ENCODE measurements at regions not wholly inside any gene's neighbourhood (a gene's known extent, or its start where the extent isn't known, plus 50 kb on each side); places are given as distances from the start of the nearest gene placed in this dataset.

DNA sequence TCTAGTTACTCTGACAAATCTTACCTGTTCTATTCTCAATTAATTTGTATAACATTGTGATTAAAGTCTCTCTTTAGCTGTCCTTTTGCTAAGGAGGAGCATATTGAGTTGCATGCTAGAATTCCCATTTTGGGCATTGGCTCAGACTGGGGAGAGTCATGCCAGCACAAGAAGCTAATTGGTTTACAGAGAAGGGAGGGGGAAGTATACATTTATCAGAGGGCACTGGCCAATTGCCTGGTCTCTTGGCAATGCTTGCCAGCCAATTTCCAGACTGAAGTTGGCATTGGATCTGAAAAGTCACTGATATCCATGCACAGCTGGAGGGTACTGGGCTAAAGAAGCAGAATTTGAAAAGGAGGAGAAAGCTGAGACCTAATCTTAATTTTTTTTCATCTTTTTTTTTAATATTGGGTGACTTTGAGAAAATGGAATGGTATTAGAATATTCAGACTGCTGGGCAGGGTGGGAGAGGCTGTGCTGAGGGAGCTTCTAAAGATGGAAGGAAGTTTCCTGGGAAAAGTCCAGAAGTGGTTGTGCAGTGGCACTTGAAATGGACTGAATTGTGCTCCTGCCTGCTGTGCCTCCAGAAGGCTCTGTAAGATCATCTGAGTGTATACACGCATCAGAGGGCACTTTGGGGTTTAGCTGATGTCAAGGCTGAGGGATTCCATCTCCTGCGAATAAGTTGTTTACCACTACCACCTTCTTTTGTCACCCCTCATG lies 365.2 kb upstream of the DPH6 start:
- WGBS (ENCODE audit: insufficient coverage, low coverage, missing lambda C conversion rate), result no CpG with 5 or more reads among the region's 2 CpGs
- TF ChIP-seq, protein P1, sequence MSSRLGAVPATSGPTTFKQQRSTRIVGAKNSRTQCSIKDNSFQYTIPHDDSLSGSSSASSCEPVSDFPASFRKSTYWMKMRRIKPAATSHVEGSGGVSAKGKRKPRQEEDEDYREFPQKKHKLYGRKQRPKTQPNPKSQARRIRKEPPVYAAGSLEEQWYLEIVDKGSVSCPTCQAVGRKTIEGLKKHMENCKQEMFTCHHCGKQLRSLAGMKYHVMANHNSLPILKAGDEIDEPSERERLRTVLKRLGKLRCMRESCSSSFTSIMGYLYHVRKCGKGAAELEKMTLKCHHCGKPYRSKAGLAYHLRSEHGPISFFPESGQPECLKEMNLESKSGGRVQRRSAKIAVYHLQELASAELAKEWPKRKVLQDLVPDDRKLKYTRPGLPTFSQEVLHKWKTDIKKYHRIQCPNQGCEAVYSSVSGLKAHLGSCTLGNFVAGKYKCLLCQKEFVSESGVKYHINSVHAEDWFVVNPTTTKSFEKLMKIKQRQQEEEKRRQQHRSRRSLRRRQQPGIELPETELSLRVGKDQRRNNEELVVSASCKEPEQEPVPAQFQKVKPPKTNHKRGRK (tag; IDR thresholded peaks at IDR 0.05), result no peak
- no peak for TF ChIP-seq MAFG (tag; conservative IDR thresholded peaks at IDR 0.05)
- TF ChIP-seq DNMT1 (IDR thresholded peaks at IDR 0.05), result no peak
- no peak for TF ChIP-seq ZNF75A (CRISPR knock-in tag; IDR thresholded peaks at IDR 0.05)
- no peak for TF ChIP-seq KDM1A (IDR thresholded peaks at IDR 0.05)
- TF ChIP-seq CREB3L1 (IDR thresholded peaks at IDR 0.05; ENCODE audit: borderline replicate concordance, low read depth), result no peak
- TF ChIP-seq ARNT (IDR thresholded peaks at IDR 0.05), result no peak
- no peak for TF ChIP-seq FUS (optimal IDR thresholded peaks at IDR 0.05; ENCODE audit: low read depth, low read length)
- no peak for TF ChIP-seq CEBPG (CRISPR knock-in tag; IDR thresholded peaks at IDR 0.05)
- no peak for TF ChIP-seq CEBPG (tag; conservative IDR thresholded peaks at IDR 0.05 in 1 of 2, IDR thresholded peaks at IDR 0.05 in 1 of 2)
- TF ChIP-seq PCBP2 (IDR thresholded peaks at IDR 0.05; ENCODE audit: low read depth, low read length, poor library complexity, severe bottlenecking), result no peak
- TF ChIP-seq, protein P2, sequence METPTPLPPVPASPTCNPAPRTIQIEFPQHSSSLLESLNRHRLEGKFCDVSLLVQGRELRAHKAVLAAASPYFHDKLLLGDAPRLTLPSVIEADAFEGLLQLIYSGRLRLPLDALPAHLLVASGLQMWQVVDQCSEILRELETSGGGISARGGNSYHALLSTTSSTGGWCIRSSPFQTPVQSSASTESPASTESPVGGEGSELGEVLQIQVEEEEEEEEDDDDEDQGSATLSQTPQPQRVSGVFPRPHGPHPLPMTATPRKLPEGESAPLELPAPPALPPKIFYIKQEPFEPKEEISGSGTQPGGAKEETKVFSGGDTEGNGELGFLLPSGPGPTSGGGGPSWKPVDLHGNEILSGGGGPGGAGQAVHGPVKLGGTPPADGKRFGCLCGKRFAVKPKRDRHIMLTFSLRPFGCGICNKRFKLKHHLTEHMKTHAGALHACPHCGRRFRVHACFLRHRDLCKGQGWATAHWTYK (CRISPR knock-in tag; IDR thresholded peaks at IDR 0.05), result no peak
- no peak for TF ChIP-seq ZNF76 (CRISPR knock-in tag; IDR thresholded peaks at IDR 0.05; ENCODE audit: borderline replicate concordance)
- no peaks in the 10 kb centered on the region for H3K9me3 ChIP-seq (replicated peaks; ENCODE audit: control insufficient read depth, insufficient read depth, low read depth, low read length)
- in situ Hi-C loops (cut with MboI), result no loop called here
- no peaks in the 10 kb centered on the region for H3K79me2 ChIP-seq (ENCODE audit: control insufficient read depth, insufficient read depth, low read length)
- H3K9ac ChIP-seq (ENCODE audit: insufficient read depth in 1 of 2, low read depth in 2 of 2, low read length in 2 of 2), result no peak overlapping the region
- no peak overlapping the region for H3K4me2 ChIP-seq (ENCODE audit: insufficient read depth, low read length)
- intact Hi-C loops (cut with micrococcal nuclease), result no loop called here
- no peak overlapping the region for H3K27ac ChIP-seq (ENCODE audit: extremely low read depth, low read depth, low read length)
- FAIRE-seq (no peak), DNase-seq (ENCODE audit: extremely low read depth in 1 of 4, low spot score in 3 of 4) (no peak), ATAC-seq (no peak)
- H4K20me1 ChIP-seq (replicated peaks; ENCODE audit: control insufficient read depth, insufficient read depth, low read length), result no peaks in the 10 kb centered on the region
- no peaks in the 10 kb centered on the region for H3K4me1 ChIP-seq (replicated peaks in 1 of 2; ENCODE audit: control insufficient read depth in 2 of 2, insufficient read depth in 2 of 2, low read length in 2 of 2)
- H3K36me3 ChIP-seq (ENCODE audit: control insufficient read depth, insufficient read depth, low read length), result no peaks in the 10 kb centered on the region
- H3K9me1 ChIP-seq (ENCODE audit: control insufficient read depth, insufficient read depth, low read length), result no peaks in the 10 kb centered on the region
- H3K27me3 ChIP-seq (ENCODE audit: control insufficient read depth in 2 of 2, insufficient read depth in 2 of 2, low read length in 2 of 2), result no peaks in the 10 kb centered on the region
- H2AFZ ChIP-seq (ENCODE audit: low read depth, low read length), result no peak overlapping the region
- H3K4me3 ChIP-seq, result no peak overlapping the region
- ChIA-PET CTCF (ENCODE audit: low intra/inter-chr PET ratio) (no interaction called here), POLR2A (interaction anchor here (1.3 kb wide), 1 partner anchor 13 kb away, joined by 3 read pairs; no protein-coding TSS in a partner anchor)
- BruUV-seq (replicated peaks), result no TSS peak
